Progenitor cell of endocrine pancreas (in vitro differentiated cells): ENCODE measurements at regions not wholly inside any gene's neighbourhood (a gene's known extent, or its start where the extent isn't known, plus 50 kb on each side); places are given as distances from the start of the nearest gene placed in this dataset.

Source experiments
- DNase-seq: peaks from one replicate; pipeline ENCODE4 v3.0.0; 2021; ENCODE audit warnings: low spot score; ENCODE audit not compliant: unreplicated experiment
- H3K27ac Mint-ChIP-seq: 2 replicates; pipeline ENCODE4 v1.8.0; 2021; ENCODE audit warnings: mild to moderate bottlenecking, moderate library complexity, mixed read lengths
- H3K27me3 Mint-ChIP-seq: 2 replicates; pipeline ENCODE4 v1.8.0; 2021; ENCODE audit warnings: mixed read lengths
- H3K36me3 Mint-ChIP-seq: 2 replicates; pipeline ENCODE4 v1.8.0; 2022; ENCODE audit warnings: mixed read lengths; ENCODE audit not compliant: insufficient read depth
- H3K4me1 Mint-ChIP-seq: 2 replicates; pipeline ENCODE4 v1.8.0; 2021; ENCODE audit warnings: low read depth, mixed read lengths
- H3K4me3 Mint-ChIP-seq: 2 replicates; pipeline ENCODE4 v1.8.0; 2021; ENCODE audit warnings: low read depth, mild to moderate bottlenecking, moderate library complexity, mixed read lengths
- H3K9me3 Mint-ChIP-seq: 2 replicates; pipeline ENCODE4 v1.8.0; 2021; ENCODE audit warnings: low read depth, mixed read lengths
- TF ChIP-seq, protein P1 (sequence below): fragments of 200-600 bp; sonication (generic); IDR thresholded peaks from one replicate; pipeline ENCODE4 v1.5.0; 2021; ENCODE audit warnings: antibody characterized with exemption, mild to moderate bottlenecking; ENCODE audit not compliant: unreplicated experiment

DNA sequence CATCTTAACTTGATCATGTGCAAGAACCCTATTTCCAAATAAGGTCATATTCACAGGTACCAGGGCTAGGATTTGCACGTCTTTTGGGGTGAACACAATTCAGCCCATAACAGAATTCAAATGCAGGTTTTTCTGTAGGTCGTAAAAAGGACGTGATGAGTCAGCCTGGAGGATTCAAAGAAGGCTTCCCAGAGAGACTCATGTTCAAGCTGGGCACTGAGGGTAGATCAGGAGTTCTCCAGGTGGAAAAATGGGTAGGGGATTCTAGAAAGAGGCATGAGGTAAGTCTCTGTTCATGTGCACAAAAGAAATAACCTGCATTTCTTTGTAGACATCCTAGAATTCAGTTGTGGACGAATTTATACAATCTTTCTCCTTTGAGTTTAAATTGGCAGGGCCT is 160.4 kb downstream of the RPS24 start:
- no peak overlapping the region for H3K27ac Mint-ChIP-seq
- H3K9me3 Mint-ChIP-seq: peaks cover 3% of the 10 kb centered on the region
- H3K36me3 Mint-ChIP-seq: no peaks in the 10 kb centered on the region
- H3K27me3 Mint-ChIP-seq: peaks cover 14% of the 10 kb centered on the region
- no peak for DNase-seq
- peaks cover 6% of the 10 kb centered on the region for H3K4me1 Mint-ChIP-seq
- TF ChIP-seq, protein P1, sequence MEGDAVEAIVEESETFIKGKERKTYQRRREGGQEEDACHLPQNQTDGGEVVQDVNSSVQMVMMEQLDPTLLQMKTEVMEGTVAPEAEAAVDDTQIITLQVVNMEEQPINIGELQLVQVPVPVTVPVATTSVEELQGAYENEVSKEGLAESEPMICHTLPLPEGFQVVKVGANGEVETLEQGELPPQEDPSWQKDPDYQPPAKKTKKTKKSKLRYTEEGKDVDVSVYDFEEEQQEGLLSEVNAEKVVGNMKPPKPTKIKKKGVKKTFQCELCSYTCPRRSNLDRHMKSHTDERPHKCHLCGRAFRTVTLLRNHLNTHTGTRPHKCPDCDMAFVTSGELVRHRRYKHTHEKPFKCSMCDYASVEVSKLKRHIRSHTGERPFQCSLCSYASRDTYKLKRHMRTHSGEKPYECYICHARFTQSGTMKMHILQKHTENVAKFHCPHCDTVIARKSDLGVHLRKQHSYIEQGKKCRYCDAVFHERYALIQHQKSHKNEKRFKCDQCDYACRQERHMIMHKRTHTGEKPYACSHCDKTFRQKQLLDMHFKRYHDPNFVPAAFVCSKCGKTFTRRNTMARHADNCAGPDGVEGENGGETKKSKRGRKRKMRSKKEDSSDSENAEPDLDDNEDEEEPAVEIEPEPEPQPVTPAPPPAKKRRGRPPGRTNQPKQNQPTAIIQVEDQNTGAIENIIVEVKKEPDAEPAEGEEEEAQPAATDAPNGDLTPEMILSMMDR: no peak
- no peak overlapping the region for H3K4me3 Mint-ChIP-seq

DNA sequence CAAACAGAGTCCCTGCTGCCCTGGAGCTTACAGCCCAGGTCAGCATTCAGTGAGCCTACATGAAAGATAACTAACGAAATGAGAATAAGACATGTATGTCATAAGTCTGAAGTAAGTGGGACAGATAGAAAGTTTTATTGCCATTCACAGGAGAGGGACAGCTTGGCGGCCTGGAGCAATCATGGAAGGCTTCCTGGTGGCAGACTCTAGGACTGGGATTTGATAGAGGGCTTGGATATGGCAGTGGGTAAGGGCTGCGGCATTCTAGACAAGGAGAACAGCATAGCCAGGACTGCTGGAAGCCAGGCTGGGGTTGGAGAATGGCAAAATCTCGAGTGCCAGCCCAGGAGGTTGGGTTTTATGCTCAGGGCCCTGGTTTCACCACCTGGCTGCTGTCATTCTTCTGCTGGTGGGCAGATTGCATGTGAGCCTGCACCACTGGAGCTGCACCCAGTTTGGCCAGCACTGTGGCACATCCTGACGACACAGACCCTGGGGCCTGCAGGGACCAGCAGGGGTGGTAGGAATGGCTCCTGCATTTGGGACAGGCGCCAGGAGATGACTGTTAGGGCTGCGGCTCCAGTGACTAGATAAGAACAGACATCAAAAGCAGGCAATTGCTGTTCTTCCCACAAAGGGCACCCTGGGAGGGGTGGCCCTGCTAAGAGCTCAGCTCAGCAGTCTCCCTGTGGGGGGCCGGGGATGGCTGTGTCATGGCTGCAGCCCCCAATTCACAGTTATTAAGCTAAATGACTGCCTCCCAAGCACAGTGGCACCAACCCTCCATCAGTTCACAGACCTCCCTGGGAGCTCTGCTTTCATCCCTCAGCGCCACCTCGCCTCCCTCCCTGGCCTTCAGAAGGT is 161.1 kb downstream of the RPS24 start:
- no peak overlapping the region for H3K27ac Mint-ChIP-seq
- TF ChIP-seq, protein P1: no peak
- H3K9me3 Mint-ChIP-seq: peaks cover 3% of the 10 kb centered on the region
- no peaks in the 10 kb centered on the region for H3K36me3 Mint-ChIP-seq
- H3K27me3 Mint-ChIP-seq: peaks cover 8% of the 10 kb centered on the region
- no peak overlapping the region for H3K4me3 Mint-ChIP-seq
- H3K4me1 Mint-ChIP-seq: peaks cover 8% of the 10 kb centered on the region
- no peak for DNase-seq

DNA sequence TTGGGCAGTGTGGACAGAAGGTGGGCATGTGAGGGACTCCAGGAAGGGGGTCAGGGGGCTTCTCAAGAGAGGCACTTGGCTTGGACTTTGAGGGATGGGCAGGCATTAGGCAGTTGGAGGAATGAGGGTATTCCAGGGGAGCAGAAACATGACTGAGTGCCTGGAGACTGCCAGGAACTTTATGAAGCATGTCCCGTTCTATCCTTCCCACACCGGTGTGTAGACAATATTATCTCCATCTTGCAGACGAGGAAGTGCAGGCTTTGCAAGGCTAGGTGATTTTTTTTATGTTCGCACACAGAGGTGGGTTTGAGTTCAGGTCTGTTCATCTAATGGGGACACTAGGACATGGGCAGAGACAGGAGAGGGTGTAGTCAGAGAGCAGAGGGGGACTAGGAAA is 162.7 kb downstream of the RPS24 start:
- Mint-ChIP-seq H3K9me3 (peaks cover 3% of the 10 kb centered on the region), H3K4me1 (peaks cover 4% of the 10 kb centered on the region), H3K27ac (no peak overlapping the region), H3K4me3 (no peak overlapping the region), H3K27me3 (peaks cover 9% of the 10 kb centered on the region), H3K36me3 (no peaks in the 10 kb centered on the region)
- TF ChIP-seq, protein P1: no peak
- DNase-seq: no peak

DNA sequence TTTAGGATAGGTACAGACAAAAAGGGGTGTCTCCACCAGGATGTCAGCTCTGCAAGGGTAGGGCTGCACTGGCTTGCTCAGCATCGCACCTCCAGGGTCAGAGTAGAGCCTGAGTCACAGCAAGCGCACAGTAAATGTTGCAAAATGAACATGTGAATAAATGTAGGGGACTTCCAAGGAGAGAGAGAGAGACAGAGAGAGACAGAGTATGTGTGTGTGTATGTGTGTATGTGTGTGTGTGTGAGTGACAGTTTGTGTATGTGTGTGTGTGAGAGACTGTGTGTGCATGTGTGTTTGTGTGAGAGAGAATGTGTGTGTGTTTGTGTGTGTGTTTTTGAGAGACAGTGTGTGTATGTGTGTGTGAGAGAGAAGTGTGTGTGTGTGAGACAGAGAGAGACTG is 163.3 kb downstream of the RPS24 start:
- Mint-ChIP-seq H3K4me3 (no peak overlapping the region), H3K4me1 (peaks cover 3% of the 10 kb centered on the region), H3K27ac (no peak overlapping the region), H3K36me3 (no peaks in the 10 kb centered on the region), H3K27me3 (peaks cover 14% of the 10 kb centered on the region), H3K9me3 (peaks cover 3% of the 10 kb centered on the region)
- TF ChIP-seq, protein P1: no peak
- no peak for DNase-seq

DNA sequence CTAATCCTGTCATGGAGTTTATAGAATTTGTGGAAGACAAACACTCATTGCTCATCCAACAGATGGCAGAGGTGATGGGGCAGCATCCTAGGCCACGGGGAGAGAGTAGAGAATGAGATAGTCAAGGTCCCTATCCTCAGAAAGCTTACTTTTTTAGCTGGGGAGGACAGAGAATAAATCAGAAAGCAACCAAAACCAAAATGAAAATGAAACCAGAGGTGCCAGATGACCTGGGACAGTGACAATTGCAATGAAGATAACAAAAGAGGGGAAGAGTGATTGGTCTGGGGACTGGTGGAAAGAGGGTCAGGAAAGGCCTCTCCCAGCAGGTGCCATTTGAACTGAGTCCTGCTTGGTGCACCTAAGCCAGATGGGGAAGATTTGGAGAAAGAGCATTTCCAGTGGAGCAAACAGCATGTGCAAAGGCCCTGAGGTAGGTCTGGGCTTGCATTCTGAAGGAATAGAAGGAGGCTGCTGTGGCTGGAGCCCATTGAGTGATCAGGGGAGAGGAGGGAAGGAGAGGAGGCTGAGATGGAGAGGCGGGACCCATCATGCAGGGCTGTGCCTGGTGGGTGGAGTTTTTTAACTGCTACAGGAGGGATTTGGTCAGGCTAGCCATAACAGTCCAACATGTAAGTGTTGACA is 164.1 kb downstream of the RPS24 start:
- no peak overlapping the region for H3K4me3 Mint-ChIP-seq
- DNase-seq: no peak
- no peaks in the 10 kb centered on the region for H3K36me3 Mint-ChIP-seq
- peaks cover 17% of the 10 kb centered on the region for H3K27me3 Mint-ChIP-seq
- no peak overlapping the region for H3K27ac Mint-ChIP-seq
- peaks cover 3% of the 10 kb centered on the region for H3K9me3 Mint-ChIP-seq
- TF ChIP-seq, protein P1: no peak
- H3K4me1 Mint-ChIP-seq: peaks cover 3% of the 10 kb centered on the region
